ENCODE measurements at regions not wholly inside any gene's neighbourhood (a gene's known extent, or its start where the extent isn't known, plus 50 kb on each side); places are given as distances from the start of the nearest gene placed in this dataset.

DNA sequence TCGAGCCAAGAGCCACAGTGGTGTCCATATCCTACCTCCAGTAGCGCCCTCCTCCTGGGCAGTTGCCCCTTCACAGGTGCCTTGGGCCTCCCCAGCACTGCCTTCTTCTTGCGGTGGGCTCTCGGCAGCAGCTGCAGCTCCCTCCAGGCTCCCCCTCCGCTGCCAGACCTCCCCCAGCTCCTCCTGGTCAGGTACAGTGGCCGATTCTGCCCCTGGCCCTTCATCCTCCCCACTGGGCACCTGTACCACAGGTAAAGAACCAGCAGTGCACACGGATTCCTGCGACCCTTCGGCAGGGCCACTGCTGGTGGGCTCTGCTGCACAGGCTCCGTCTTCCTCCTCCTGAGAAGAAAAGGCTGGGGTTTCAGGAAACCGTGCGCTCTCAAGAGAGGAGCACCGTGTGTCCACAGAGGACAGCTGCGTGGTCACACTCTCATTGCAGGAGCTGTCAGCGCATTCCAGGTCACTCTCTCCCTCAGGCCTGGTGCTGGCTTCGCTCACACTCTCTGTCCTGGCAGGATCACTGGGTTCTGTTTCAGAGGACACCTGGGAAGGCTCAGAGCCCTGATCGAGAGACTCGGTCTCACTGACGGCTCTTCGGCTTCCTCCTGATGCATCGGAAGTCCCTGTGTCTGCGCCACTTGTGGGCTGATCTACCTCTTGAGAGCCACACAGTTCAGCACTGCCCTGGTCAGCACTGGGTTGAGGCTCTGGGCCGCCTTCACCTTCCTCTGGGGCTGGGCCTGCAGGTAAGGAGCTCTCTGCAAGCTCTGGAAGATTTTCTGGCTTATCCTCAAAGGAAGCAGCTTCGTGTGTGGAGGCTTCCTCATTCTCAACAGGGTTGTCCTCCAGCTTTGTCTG lies 147.4 kb upstream of the STK17B start:
- TF ChIP-seq, protein P1, sequence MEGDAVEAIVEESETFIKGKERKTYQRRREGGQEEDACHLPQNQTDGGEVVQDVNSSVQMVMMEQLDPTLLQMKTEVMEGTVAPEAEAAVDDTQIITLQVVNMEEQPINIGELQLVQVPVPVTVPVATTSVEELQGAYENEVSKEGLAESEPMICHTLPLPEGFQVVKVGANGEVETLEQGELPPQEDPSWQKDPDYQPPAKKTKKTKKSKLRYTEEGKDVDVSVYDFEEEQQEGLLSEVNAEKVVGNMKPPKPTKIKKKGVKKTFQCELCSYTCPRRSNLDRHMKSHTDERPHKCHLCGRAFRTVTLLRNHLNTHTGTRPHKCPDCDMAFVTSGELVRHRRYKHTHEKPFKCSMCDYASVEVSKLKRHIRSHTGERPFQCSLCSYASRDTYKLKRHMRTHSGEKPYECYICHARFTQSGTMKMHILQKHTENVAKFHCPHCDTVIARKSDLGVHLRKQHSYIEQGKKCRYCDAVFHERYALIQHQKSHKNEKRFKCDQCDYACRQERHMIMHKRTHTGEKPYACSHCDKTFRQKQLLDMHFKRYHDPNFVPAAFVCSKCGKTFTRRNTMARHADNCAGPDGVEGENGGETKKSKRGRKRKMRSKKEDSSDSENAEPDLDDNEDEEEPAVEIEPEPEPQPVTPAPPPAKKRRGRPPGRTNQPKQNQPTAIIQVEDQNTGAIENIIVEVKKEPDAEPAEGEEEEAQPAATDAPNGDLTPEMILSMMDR (IDR thresholded peaks at IDR 0.05), result no peak
- no peak overlapping the region for H3K27ac Mint-ChIP-seq
- H3K4me3 Mint-ChIP-seq, result no peak overlapping the region
- H3K27me3 Mint-ChIP-seq (ENCODE audit: low read depth, poor library complexity), result no peaks in the 10 kb centered on the region
- H3K4me1 Mint-ChIP-seq, result no peaks in the 10 kb centered on the region
- peaks cover 21% of the 10 kb centered on the region for H3K36me3 Mint-ChIP-seq (ENCODE audit: low read depth)
- DNase-seq, result no peak
- no peaks in the 10 kb centered on the region for H3K9me3 Mint-ChIP-seq

DNA sequence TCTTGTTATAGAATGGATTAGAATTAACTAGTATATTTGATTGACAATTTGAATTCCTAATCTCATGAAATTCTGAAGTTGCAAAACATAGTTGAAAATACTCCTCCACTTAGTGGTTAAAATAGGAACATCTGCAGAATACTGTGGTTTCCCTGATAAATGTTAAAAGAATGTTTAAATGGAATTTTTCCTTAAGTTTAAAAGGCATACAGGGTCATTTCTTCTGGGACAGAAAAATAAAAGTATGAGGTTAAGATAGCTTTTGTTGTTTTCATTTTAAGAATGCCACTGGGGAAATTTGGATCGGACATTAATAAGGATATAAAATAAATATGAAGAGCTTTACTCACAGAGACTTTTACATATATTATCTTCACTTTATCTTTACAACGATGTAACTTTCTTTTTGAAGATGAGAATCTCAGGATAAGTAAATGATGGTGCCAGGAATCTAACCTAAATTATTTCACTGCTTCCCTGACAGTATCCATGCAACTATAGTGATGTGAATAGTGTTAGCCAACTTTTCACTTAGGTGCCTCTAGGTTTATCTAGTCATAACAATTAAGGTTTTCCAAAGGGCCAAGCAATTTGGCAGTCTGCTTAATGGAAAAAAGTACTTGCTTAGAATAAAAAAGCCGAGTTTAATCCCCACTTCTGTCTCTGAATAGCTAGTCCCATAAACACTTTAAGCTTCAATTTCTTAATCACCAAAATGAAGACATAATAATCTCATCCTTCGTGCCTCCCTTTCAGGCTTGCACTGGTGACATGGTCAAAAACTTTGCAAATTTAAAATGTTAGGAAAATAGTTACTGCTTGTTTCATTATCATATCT lies 151.8 kb upstream of the STK17B start:
- DNase-seq, result no peak
- TF ChIP-seq, protein P1 (IDR thresholded peaks at IDR 0.05), result no peak
- H3K9me3 Mint-ChIP-seq, result no peaks in the 10 kb centered on the region
- H3K27ac Mint-ChIP-seq, result no peak overlapping the region
- H3K36me3 Mint-ChIP-seq (ENCODE audit: low read depth), result peaks cover 11% of the 10 kb centered on the region
- no peak overlapping the region for H3K4me3 Mint-ChIP-seq
- H3K4me1 Mint-ChIP-seq, result peaks cover 28% of the 10 kb centered on the region
- no peaks in the 10 kb centered on the region for H3K27me3 Mint-ChIP-seq (ENCODE audit: low read depth, poor library complexity)

DNA sequence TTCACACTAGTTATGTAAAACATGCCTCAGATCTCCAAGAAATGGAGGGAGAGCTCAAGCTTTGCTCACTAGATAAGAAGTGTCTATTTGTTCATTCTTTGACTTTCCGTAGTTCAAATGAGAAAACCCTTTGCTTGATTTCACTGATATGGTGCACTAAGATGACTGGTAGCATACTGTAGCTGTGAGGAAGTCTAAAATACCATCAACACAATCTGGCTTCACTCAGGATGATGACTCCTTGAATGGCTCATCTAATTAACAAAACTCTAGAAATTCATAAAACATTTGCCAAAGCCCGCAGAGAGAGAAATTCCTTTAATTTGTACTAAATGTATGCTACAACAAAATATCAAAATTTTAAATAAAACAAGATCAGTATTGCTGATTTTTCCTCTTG lies 152.8 kb upstream of the STK17B start:
- Mint-ChIP-seq H3K4me1 (peaks cover 28% of the 10 kb centered on the region), H3K9me3 (no peaks in the 10 kb centered on the region), H3K36me3 (ENCODE audit: low read depth) (peaks cover 5% of the 10 kb centered on the region), H3K27ac (no peak overlapping the region), H3K27me3 (ENCODE audit: low read depth, poor library complexity) (no peaks in the 10 kb centered on the region), H3K4me3 (no peak overlapping the region)
- DNase-seq, result no peak
- TF ChIP-seq, protein P1 (IDR thresholded peaks at IDR 0.05), result no peak

DNA sequence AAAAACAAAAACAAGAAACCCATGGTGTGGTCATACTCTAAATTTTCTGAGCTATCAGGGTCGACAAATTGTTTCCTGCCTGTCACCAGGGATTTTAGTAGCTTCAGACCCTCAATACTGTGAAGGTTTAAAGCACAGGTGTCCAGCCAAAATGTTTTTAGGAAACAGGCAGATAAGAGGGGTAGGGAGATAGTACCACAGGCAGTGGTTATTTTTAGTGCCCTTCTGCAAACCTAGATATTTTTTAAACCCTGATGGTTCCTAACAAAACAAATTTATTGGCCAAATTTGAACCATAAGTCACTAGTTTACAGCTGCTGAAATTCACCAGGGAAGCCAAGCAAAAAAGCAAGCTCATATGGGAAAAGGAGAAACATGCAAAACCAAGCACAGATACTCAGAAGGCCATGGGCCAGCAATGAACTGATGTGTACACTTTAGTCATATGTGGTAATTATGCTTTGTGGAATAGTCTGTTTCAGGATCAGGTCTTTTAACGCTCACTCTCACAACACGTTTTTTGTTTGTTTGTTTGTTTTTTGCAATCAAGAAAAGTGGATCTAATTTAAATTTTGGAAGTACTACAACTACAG lies 156.8 kb upstream of the STK17B start:
- H3K27me3 Mint-ChIP-seq (ENCODE audit: low read depth, poor library complexity), result no peaks in the 10 kb centered on the region
- H3K9me3 Mint-ChIP-seq, result no peaks in the 10 kb centered on the region
- DNase-seq, result no peak
- H3K4me3 Mint-ChIP-seq, result no peak overlapping the region
- peaks cover 28% of the 10 kb centered on the region for H3K4me1 Mint-ChIP-seq
- H3K36me3 Mint-ChIP-seq (ENCODE audit: low read depth), result no peaks in the 10 kb centered on the region
- TF ChIP-seq, protein P1 (IDR thresholded peaks at IDR 0.05), result no peak
- H3K27ac Mint-ChIP-seq, result no peak overlapping the region

DNA sequence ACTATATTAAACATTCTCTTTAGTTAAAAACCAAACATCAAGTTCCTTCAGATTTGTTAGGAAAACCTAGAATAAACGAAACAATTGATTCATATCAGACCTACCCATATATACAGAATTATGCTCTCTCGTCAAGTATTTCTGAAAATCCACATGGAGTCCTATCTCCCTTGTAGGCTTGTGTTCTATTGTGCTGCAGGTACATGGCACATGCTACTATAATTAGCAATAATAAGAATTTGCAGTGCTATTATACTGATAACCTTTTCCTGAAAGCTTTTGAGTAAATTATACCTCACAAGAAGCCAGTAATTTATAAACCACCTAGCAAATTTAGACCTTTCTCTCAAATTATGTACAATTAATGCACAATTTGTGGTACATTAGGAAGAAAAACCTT lies 158.6 kb upstream of the STK17B start:
- Mint-ChIP-seq H3K27ac (no peak overlapping the region), H3K4me3 (no peak overlapping the region), H3K9me3 (no peaks in the 10 kb centered on the region), H3K27me3 (ENCODE audit: low read depth, poor library complexity) (no peaks in the 10 kb centered on the region), H3K4me1 (peaks cover 18% of the 10 kb centered on the region), H3K36me3 (ENCODE audit: low read depth) (peaks cover 4% of the 10 kb centered on the region)
- no peak for DNase-seq
- TF ChIP-seq, protein P1 (IDR thresholded peaks at IDR 0.05), result no peak
